Vagina (tissue), 2 donors: ENCODE measurements at regions not wholly inside any gene's neighbourhood (a gene's known extent, or its start where the extent isn't known, plus 50 kb on each side); places are given as distances from the start of the nearest gene placed in this dataset.

ENCODE experiments used
- POLR2A ChIP-seq, 2 donors: fragments of 450-650 bp; IDR thresholded peaks; one replicate each; pipeline ENCODE4 v1.6.1; 2017; ENCODE audit warnings: antibody characterized with exemption in 2 of 2, mild to moderate bottlenecking in 2 of 2, moderate library complexity in 2 of 2
- POLR2AphosphoS5 ChIP-seq, 2 donors: sonication (generic); formaldehyde crosslinking; IDR thresholded peaks; one replicate each; pipeline ENCODE4 v1.9.0; 2017; ENCODE audit warnings: antibody characterized with exemption in 2 of 2, mild to moderate bottlenecking in 2 of 2, low read depth in 1 of 2; ENCODE audit not compliant: insufficient read depth in 1 of 2
- TF ChIP-seq, protein P1 (sequence below), 3 experiments: fragments of 450-650 bp in 2 of 3; fragments of 200-600 bp in 1 of 3; sonication (generic) in 1 of 3; IDR thresholded peaks; one replicate each; pipeline ENCODE4 v1.5.1; 2017 to 2019; ENCODE audit warnings: antibody characterized with exemption in 3 of 3, mild to moderate bottlenecking in 2 of 3, moderate library complexity in 2 of 3

DNA sequence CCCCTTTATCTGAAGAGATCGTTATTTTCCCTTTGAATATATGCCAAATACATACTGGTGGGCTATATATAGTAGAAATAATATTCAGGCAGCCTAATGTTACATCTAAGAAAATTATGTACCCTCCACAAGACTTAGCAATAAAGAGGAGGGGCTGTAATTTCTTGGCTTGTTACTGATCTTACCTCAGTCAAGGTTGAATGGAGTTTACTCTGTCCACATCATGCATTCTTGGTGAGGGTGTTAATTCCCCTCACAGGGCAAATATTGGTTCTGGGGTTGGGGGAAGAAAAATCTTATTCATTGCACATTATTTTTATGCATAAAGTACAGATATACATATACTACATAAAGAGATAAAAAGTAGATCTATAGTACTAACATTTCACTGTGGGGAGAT, 145.8 kb upstream of the ANK3 start:
- TF ChIP-seq, protein P1, sequence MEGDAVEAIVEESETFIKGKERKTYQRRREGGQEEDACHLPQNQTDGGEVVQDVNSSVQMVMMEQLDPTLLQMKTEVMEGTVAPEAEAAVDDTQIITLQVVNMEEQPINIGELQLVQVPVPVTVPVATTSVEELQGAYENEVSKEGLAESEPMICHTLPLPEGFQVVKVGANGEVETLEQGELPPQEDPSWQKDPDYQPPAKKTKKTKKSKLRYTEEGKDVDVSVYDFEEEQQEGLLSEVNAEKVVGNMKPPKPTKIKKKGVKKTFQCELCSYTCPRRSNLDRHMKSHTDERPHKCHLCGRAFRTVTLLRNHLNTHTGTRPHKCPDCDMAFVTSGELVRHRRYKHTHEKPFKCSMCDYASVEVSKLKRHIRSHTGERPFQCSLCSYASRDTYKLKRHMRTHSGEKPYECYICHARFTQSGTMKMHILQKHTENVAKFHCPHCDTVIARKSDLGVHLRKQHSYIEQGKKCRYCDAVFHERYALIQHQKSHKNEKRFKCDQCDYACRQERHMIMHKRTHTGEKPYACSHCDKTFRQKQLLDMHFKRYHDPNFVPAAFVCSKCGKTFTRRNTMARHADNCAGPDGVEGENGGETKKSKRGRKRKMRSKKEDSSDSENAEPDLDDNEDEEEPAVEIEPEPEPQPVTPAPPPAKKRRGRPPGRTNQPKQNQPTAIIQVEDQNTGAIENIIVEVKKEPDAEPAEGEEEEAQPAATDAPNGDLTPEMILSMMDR (IDR thresholded peaks at IDR 0.05): no peak
- no peak for TF ChIP-seq POLR2AphosphoS5 (IDR thresholded peaks at IDR 0.05; ENCODE audit: insufficient read depth in 1 of 2, low read depth in 1 of 2)
- TF ChIP-seq POLR2A (IDR thresholded peaks at IDR 0.05): no peak
